HepG2 (cell line): ENCODE measurements at regions not wholly inside any gene's neighbourhood (a gene's known extent, or its start where the extent isn't known, plus 50 kb on each side); places are given as distances from the start of the nearest gene placed in this dataset.

Experiments
- ATAC-seq: fragments of 200-7000 bp; cut with Tn5 transposase; 3 replicates; pipeline ENCODE4 v1.9.1; 2020; ENCODE audit warnings: mild to moderate bottlenecking, moderate library complexity
- BruUV-seq: library from RNA; stranded (reverse); fragments of 400-500 nt; replicated peaks from 2 replicates; lab custom pipeline; 2021; lab: Mats Ljungman, UMichigan
- CTCF ChIA-PET: fragments of 300-600 bp; formaldehyde crosslinking; extraction: SDS; loops from one replicate; lab custom pipeline; 2021; ENCODE audit warnings: low total read pairs, inconsistent platforms, low intra/inter-chr PET ratio; lab: Yijun Ruan, JAX
- POLR2A ChIA-PET: fragments of 350-600 bp; sonication (Branson Sonifier 250); formaldehyde crosslinking; loops from one replicate; lab custom pipeline; 2020; ENCODE audit warnings: antibody characterized with exemption, inconsistent platforms; lab: Yijun Ruan, JAX
- DNase-seq: peaks from one replicate; pipeline ENCODE4 v3.0.0-alpha.2; 2015; ENCODE audit warnings: low spot score
- FAIRE-seq: peaks from 3 replicates; lab custom pipeline; 2011; peaks lifted over from hg19 to GRCh38; lab: Jason Lieb, UNC
- H2AFZ ChIP-seq: one replicate; pipeline ENCODE4 v1.6.1; 2011; ENCODE audit warnings: low read length, inconsistent platforms
- H3K27ac ChIP-seq: fragments of 300-600 bp; 3 replicates; pipeline ENCODE4 v1.8.0; 2011; ENCODE audit warnings: mixed run types, mild to moderate bottlenecking, mixed read lengths, low read length, inconsistent platforms; ENCODE audit not compliant: insufficient read depth; ENCODE audit errors: extremely low read length
- H3K27me3 ChIP-seq, 2 experiments: fragments of 200-600 bp in 1 of 2; 2 replicates in 1 of 2; 3 replicates in 1 of 2; pipeline versions ENCODE4 v1.6.0 to v1.8.0; 2011; ENCODE audit warnings: low read length in 2 of 2, mild to moderate bottlenecking in 2 of 2, moderate library complexity in 2 of 2, inconsistent platforms in 1 of 2; ENCODE audit not compliant: insufficient read depth in 2 of 2, control insufficient read depth in 1 of 2
- H3K36me3 ChIP-seq, 2 experiments: fragments of 200-600 bp in 1 of 2; replicated peaks in 1 of 2; 2 replicates in 1 of 2; 3 replicates in 1 of 2; pipeline versions ENCODE4 v1.5.1 to v1.8.0; 2011; ENCODE audit warnings: low read length in 2 of 2, inconsistent platforms in 1 of 2; ENCODE audit not compliant: insufficient read depth in 2 of 2, control insufficient read depth in 1 of 2
- H3K4me1 ChIP-seq: 2 replicates; pipeline ENCODE4 v1.5.1; 2012; ENCODE audit warnings: low read length, inconsistent platforms; ENCODE audit not compliant: insufficient read depth
- H3K4me2 ChIP-seq: 2 replicates; pipeline ENCODE4 v1.6.0; 2011; ENCODE audit warnings: low read depth, low read length, inconsistent platforms
- H3K4me3 ChIP-seq, 3 experiments: fragments of 200-600 bp in 1 of 3; sonication (generic), shearing (Covaris generic) in 1 of 3; replicated peaks in 1 of 3; 2 replicates each; pipeline ENCODE4 v1.5.1; 2011 to 2016; ENCODE audit warnings: low read length in 3 of 3, inconsistent platforms in 2 of 3, low read depth in 2 of 3, mild to moderate bottlenecking in 2 of 3, control low read depth in 1 of 3, mixed read lengths in 1 of 3; ENCODE audit not compliant: insufficient read depth in 1 of 3
- H3K79me2 ChIP-seq: one replicate; pipeline ENCODE4 v1.6.1; 2011; ENCODE audit warnings: low read length, inconsistent platforms; ENCODE audit not compliant: insufficient read depth
- H3K9ac ChIP-seq: 2 replicates; pipeline ENCODE4 v1.6.0; 2011; ENCODE audit warnings: mild to moderate bottlenecking, low read depth, low read length, inconsistent platforms; ENCODE audit not compliant: insufficient read depth
- H3K9me3 ChIP-seq: 2 replicates; pipeline ENCODE4 v1.5.1; 2012; ENCODE audit warnings: mild to moderate bottlenecking, low read length
- H4K20me1 ChIP-seq: 2 replicates; pipeline ENCODE4 v1.6.0; 2011; ENCODE audit warnings: inconsistent platforms, mild to moderate bottlenecking, low read length, moderate library complexity; ENCODE audit not compliant: insufficient read depth
- AGO1 ChIP-seq: fragments of 200-400 bp; formaldehyde crosslinking; IDR thresholded peaks from 2 replicates; pipeline ENCODE4 v1.6.1; 2017; ENCODE audit warnings: mild to moderate bottlenecking, low read depth, low read length, moderate library complexity; ENCODE audit not compliant: poor library complexity, severe bottlenecking
- BHLHE40 ChIP-seq: IDR thresholded peaks from 2 replicates; pipeline ENCODE4 v1.6.1; 2011; ENCODE audit warnings: low read length, improper control_type of control experiment
- FOXC1 ChIP-seq: sonication (generic); formaldehyde crosslinking; IDR thresholded peaks from 2 replicates; pipeline ENCODE4 v1.8.0; 2022; ENCODE audit warnings: mild to moderate bottlenecking, missing genetic modification reagents, borderline replicate concordance
- HIVEP1 ChIP-seq: sonication (generic); formaldehyde crosslinking; IDR thresholded peaks from 2 replicates; pipeline ENCODE4 v1.4.0; 2020; ENCODE audit warnings: mild to moderate bottlenecking, missing genetic modification reagents
- KLF6 ChIP-seq: IDR thresholded peaks from 2 replicates; pipeline ENCODE4 v1.8.0; 2016; ENCODE audit warnings: missing biosample characterization, missing genetic modification reagents
- NONO ChIP-seq, 2 experiments: fragments of 450-650 bp in 1 of 2; sonication (generic) in 1 of 2; formaldehyde crosslinking in 1 of 2; IDR thresholded peaks in 1 of 2; conservative IDR thresholded peaks in 1 of 2; 2 replicates each; pipeline versions ENCODE4 v1.6.1 to v1.8.0; 2017 to 2022; ENCODE audit warnings: mild to moderate bottlenecking in 1 of 2, missing genetic modification reagents in 1 of 2, moderate library complexity in 1 of 2
- PAWR ChIP-seq: sonication (generic); formaldehyde crosslinking; IDR thresholded peaks from 2 replicates; pipeline ENCODE4 v1.4.0; 2020; ENCODE audit warnings: missing genetic modification reagents, mild to moderate bottlenecking, borderline replicate concordance
- RNF2 ChIP-seq: fragments of 450-650 bp; conservative IDR thresholded peaks from 2 replicates; pipeline ENCODE4 v1.6.1; 2016; ENCODE audit warnings: low read depth
- SATB2 ChIP-seq: sonication (generic); formaldehyde crosslinking; IDR thresholded peaks from 2 replicates; pipeline ENCODE4 v1.5.0; 2020; ENCODE audit warnings: missing genetic modification reagents
- SIX1 ChIP-seq: sonication (generic); formaldehyde crosslinking; IDR thresholded peaks from 2 replicates; pipeline ENCODE4 v1.4.0; 2020; ENCODE audit warnings: missing genetic modification reagents, borderline replicate concordance
- TCF7L2 ChIP-seq: IDR thresholded peaks from 2 replicates; pipeline ENCODE4 v1.6.1; 2011; ENCODE audit warnings: mild to moderate bottlenecking, low read depth, low read length, moderate library complexity
- WIZ ChIP-seq: sonication (generic); formaldehyde crosslinking; IDR thresholded peaks from 2 replicates; pipeline ENCODE4 v1.5.1; 2020; ENCODE audit warnings: mild to moderate bottlenecking, missing genetic modification reagents
- ZFP36L2 ChIP-seq: sonication (generic); formaldehyde crosslinking; IDR thresholded peaks from 2 replicates; pipeline ENCODE4 v1.4.0; 2020; ENCODE audit warnings: missing genetic modification reagents
- ZMYM2 ChIP-seq: sonication (generic); formaldehyde crosslinking; IDR thresholded peaks from 2 replicates; pipeline ENCODE4 v1.8.0; 2022; ENCODE audit warnings: mild to moderate bottlenecking, missing genetic modification reagents
- ZNF101 ChIP-seq: sonication (generic); formaldehyde crosslinking; IDR thresholded peaks from 2 replicates; pipeline ENCODE4 v1.4.0; 2020; ENCODE audit warnings: mild to moderate bottlenecking, low read depth, missing genetic modification reagents, borderline replicate concordance
- ZNF558 ChIP-seq: sonication (generic); formaldehyde crosslinking; IDR thresholded peaks from 2 replicates; pipeline ENCODE4 v1.9.0; 2022; ENCODE audit warnings: mild to moderate bottlenecking, missing genetic modification reagents, borderline replicate concordance
- ZNF629 ChIP-seq: sonication (generic); formaldehyde crosslinking; conservative IDR thresholded peaks from 2 replicates; pipeline ENCODE4 v1.5.0; 2020; ENCODE audit warnings: missing genetic modification reagents
- ZNF713 ChIP-seq: sonication (generic); formaldehyde crosslinking; IDR thresholded peaks from 2 replicates; pipeline ENCODE4 v1.4.0; 2020; ENCODE audit warnings: mild to moderate bottlenecking, missing genetic modification reagents
- ZNF768 ChIP-seq: sonication (generic); formaldehyde crosslinking; IDR thresholded peaks from 2 replicates; pipeline ENCODE4 v1.4.0; 2020; ENCODE audit warnings: missing genetic modification reagents
- WGBS: methylation state at CpG from one replicate; pipeline ENCODE4 v1.1.6; 2017; ENCODE audit warnings: low lambda C conversion rate; 5-methylcytosine and 5-hydroxymethylcytosine counted together
- in situ Hi-C: cut with HindIII; loops from 2 replicates; pipeline ENCODE4 v1.10.0; 2017; ENCODE audit warnings: low pct_unique_long_range_greater_than_20kb; ENCODE audit not compliant: extremely low pct_ligation_motif_present
- intact Hi-C: fragments of 100-400 bp; cut with micrococcal nuclease; formaldehyde crosslinking; loops from one replicate; pipeline ENCODE4 v1.10.0; 2022; ENCODE audit not compliant: unreplicated experiment

GRCh38 chr2:147222506-147222905, 622.3 kb upstream of the ACVR2A start:
- ATAC-seq (no peak), DNase-seq (no peak), FAIRE-seq (no peak)
- intact Hi-C loops (no loop called here), in situ Hi-C loops (no loop called here)
- no peaks in the 10 kb centered on the region for H3K4me1 ChIP-seq
- ChIA-PET CTCF (no interaction called here), POLR2A (no interaction called here)
- no peak overlapping the region for H2AFZ ChIP-seq
- H3K9me3 ChIP-seq: peaks cover 55% of the 10 kb centered on the region
- H3K27ac ChIP-seq: no peak overlapping the region
- H3K79me2 ChIP-seq: no peaks in the 10 kb centered on the region
- no peak overlapping the region for H3K4me2 ChIP-seq
- no peaks in the 10 kb centered on the region for H4K20me1 ChIP-seq
- H3K9ac ChIP-seq: no peak overlapping the region
- TF ChIP-seq ZMYM2 (no peak), SIX1 (CRISPR knock-in tag) (no peak), RNF2 (no peak), ZNF713 (CRISPR knock-in tag) (no peak), TCF7L2 (no peak), SATB2 (CRISPR knock-in tag) (no peak), PAWR (CRISPR knock-in tag) (no peak)
- no peaks in the 10 kb centered on the region for H3K36me3 ChIP-seq
- no peak overlapping the region for H3K4me3 ChIP-seq
- no TSS peak for BruUV-seq
- H3K27me3 ChIP-seq: no peaks in the 10 kb centered on the region

GRCh38 chr2:147214914-147215313, 629.9 kb upstream of the ACVR2A start:
- TF ChIP-seq ZNF629 (CRISPR knock-in tag) (no peak), AGO1 (no peak), WIZ (CRISPR knock-in tag) (no peak), KLF6 (CRISPR knock-in tag) (no peak), ZNF101 (no peak), NONO (IDR thresholded peaks at IDR 0.05) (no peak), NONO (CRISPR knock-in tag; conservative IDR thresholded peaks at IDR 0.05) (no peak), ZNF768 (no peak), ZNF558 (CRISPR knock-in tag) (no peak), HIVEP1 (no peak), FOXC1 (CRISPR knock-in tag) (no peak), BHLHE40 (no peak), ZFP36L2 (no peak)
- no peaks in the 10 kb centered on the region for H4K20me1 ChIP-seq
- H3K79me2 ChIP-seq: no peaks in the 10 kb centered on the region
- H3K4me1 ChIP-seq: no peaks in the 10 kb centered on the region
- DNase-seq: no peak
- no peak for FAIRE-seq
- intact Hi-C loops (no loop called here), in situ Hi-C loops (no loop called here)
- no TSS peak for BruUV-seq
- no peaks in the 10 kb centered on the region for H3K36me3 ChIP-seq
- no peak overlapping the region for H2AFZ ChIP-seq
- H3K9ac ChIP-seq: no peak overlapping the region
- ChIA-PET POLR2A (no interaction called here), CTCF (no interaction called here)
- H3K4me3 ChIP-seq: no peak overlapping the region
- no peak overlapping the region for H3K4me2 ChIP-seq
- WGBS: 0% methylated on average over 2 of the region's 2 CpGs
- no peaks in the 10 kb centered on the region for H3K27me3 ChIP-seq
- no peak overlapping the region for H3K27ac ChIP-seq
- ATAC-seq: no peak
- H3K9me3 ChIP-seq: peaks cover 83% of the 10 kb centered on the region
